ENCODE measurements at regions not wholly inside any gene's neighbourhood (a gene's known extent, or its start where the extent isn't known, plus 50 kb on each side); places are given as distances from the start of the nearest gene placed in this dataset.
A peak's percentile ranks its signal among the peaks of the same experiment; 100 is the strongest.

DNA sequence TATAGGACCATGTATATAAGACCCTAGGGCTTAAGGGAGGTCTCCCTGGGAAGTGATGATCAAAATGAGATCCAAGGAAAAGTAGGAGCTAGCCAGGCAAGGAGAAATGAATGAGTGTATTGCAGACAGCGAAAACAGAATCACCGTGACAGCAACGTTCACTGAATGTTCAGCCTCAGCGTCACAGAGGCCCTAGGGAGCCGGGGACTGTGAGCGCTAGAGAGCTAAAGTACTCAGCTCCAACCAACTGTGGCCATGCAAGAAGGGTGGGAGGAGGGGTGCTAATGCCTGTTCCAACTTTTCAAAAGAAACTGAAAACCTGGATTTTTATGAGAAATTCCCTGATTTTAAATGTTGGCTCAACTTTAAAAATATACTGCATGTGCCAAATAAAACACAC is 105.5 kb upstream of the CCND2 start (continued):
- TF ChIP-seq, protein P1, sequence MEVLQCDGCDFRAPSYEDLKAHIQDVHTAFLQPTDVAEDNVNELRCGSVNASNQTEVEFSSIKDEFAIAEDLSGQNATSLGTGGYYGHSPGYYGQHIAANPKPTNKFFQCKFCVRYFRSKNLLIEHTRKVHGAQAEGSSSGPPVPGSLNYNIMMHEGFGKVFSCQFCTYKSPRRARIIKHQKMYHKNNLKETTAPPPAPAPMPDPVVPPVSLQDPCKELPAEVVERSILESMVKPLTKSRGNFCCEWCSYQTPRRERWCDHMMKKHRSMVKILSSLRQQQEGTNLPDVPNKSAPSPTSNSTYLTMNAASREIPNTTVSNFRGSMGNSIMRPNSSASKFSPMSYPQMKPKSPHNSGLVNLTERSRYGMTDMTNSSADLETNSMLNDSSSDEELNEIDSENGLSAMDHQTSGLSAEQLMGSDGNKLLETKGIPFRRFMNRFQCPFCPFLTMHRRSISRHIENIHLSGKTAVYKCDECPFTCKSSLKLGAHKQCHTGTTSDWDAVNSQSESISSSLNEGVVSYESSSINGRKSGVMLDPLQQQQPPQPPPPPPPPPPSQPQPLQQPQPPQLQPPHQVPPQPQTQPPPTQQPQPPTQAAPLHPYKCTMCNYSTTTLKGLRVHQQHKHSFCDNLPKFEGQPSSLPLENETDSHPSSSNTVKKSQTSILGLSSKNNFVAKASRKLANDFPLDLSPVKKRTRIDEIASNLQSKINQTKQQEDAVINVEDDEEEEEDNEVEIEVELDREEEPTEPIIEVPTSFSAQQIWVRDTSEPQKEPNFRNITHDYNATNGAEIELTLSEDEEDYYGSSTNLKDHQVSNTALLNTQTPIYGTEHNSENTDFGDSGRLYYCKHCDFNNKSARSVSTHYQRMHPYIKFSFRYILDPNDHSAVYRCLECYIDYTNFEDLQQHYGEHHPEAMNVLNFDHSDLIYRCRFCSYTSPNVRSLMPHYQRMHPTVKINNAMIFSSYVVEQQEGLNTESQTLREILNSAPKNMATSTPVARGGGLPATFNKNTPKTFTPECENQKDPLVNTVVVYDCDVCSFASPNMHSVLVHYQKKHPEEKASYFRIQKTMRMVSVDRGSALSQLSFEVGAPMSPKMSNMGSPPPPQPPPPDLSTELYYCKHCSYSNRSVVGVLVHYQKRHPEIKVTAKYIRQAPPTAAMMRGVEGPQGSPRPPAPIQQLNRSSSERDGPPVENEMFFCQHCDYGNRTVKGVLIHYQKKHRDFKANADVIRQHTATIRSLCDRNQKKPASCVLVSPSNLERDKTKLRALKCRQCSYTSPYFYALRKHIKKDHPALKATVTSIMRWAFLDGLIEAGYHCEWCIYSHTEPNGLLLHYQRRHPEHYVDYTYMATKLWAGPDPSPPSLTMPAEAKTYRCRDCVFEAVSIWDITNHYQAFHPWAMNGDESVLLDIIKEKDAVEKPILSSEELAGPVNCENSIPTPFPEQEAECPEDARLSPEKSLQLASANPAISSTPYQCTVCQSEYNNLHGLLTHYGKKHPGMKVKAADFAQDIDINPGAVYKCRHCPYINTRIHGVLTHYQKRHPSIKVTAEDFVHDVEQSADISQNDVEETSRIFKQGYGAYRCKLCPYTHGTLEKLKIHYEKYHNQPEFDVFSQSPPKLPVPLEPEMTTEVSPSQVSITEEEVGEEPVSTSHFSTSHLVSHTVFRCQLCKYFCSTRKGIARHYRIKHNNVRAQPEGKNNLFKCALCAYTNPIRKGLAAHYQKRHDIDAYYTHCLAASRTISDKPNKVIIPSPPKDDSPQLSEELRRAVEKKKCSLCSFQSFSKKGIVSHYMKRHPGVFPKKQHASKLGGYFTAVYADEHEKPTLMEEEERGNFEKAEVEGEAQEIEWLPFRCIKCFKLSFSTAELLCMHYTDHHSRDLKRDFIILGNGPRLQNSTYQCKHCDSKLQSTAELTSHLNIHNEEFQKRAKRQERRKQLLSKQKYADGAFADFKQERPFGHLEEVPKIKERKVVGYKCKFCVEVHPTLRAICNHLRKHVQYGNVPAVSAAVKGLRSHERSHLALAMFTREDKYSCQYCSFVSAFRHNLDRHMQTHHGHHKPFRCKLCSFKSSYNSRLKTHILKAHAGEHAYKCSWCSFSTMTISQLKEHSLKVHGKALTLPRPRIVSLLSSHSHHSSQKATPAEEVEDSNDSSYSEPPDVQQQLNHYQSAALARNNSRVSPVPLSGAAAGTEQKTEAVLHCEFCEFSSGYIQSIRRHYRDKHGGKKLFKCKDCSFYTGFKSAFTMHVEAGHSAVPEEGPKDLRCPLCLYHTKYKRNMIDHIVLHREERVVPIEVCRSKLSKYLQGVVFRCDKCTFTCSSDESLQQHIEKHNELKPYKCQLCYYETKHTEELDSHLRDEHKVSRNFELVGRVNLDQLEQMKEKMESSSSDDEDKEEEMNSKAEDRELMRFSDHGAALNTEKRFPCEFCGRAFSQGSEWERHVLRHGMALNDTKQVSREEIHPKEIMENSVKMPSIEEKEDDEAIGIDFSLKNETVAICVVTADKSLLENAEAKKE (CRISPR knock-in tag; IDR thresholded peaks at IDR 0.05), result no peak
- no peak for TF ChIP-seq JUNB (IDR thresholded peaks at IDR 0.05; ENCODE audit: unreplicated experiment)

DNA sequence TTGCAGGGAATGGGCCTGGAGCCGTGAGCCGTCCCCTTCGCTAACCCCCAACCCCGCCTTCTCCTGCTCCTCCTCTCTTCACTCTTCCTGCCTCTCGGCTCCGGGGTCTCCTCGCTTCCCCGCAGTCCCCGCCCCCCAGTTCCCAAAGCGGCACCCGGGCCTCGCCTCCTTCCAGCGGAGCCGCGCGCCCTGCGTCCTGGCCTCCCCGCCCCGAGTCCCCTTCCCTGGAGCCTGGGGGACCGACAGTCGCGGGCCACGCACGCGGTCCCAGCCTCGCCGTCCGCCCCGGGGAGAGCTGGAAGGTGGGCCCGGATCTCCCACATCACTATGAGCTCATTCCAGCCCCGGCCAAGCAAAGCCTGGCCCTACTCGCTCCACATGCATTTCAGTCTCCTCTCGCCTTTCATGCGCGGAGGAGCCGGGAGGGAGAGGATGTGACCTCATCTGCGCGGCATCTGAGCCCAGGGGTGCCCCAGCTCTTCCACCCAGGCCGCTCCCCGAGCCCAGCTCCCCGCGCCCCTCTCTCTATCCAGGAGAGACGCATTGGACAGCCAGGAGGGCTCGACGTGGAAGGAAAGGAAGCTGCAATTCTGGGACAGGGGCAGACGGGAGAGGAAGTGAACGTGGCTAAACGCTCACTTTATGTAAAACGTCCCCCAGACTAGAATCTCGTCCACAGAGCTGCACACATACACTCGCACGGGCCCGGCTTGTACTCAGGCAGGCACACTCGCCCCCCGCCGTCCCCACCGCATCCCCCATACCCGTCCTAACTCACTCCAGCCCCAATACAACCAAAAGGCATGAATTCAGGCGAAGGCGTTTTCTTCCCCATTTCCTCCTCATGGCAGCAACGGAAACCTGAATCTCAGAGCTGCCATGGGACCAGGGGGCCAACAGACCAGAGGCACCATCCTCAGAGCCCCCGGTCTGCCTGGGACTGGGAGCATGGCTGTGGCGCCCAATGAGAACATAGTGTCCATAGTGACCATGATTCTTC is 108.7 kb upstream of the CCND2 start:
- Mint-ChIP-seq H3K4me1 (peaks cover 32% of the 10 kb centered on the region), H3K4me3 (peak overlapping the region; percentile 70), H3K36me3 (ENCODE audit: low read depth) (no peaks in the 10 kb centered on the region; the same call in 2 of the 3 replicates), H3K27me3 (ENCODE audit: insufficient read depth, low read depth, poor library complexity) (peaks cover 13% of the 10 kb centered on the region), H3K9me3 (peaks cover 6% of the 10 kb centered on the region), H3K27ac (peak overlapping the region; percentile 74)
- TF ChIP-seq STAT1 (IDR thresholded peaks at IDR 0.05; ENCODE audit: unreplicated experiment) (no peak), POLR2AphosphoS5 (IDR thresholded peaks at IDR 0.05; ENCODE audit: low read depth) (peak; percentile 56), CREB1 (CRISPR knock-in tag; IDR thresholded peaks at IDR 0.05; ENCODE audit: low read depth) (peak; percentile 26), ZNF331 (CRISPR knock-in tag; IDR thresholded peaks at IDR 0.05; ENCODE audit: low read depth) (no peak), JUNB (IDR thresholded peaks at IDR 0.05; ENCODE audit: unreplicated experiment) (no peak), EZH2phosphoT487 (IDR thresholded peaks at IDR 0.05; ENCODE audit: unreplicated experiment) (no peak)
- TF ChIP-seq, protein P2, sequence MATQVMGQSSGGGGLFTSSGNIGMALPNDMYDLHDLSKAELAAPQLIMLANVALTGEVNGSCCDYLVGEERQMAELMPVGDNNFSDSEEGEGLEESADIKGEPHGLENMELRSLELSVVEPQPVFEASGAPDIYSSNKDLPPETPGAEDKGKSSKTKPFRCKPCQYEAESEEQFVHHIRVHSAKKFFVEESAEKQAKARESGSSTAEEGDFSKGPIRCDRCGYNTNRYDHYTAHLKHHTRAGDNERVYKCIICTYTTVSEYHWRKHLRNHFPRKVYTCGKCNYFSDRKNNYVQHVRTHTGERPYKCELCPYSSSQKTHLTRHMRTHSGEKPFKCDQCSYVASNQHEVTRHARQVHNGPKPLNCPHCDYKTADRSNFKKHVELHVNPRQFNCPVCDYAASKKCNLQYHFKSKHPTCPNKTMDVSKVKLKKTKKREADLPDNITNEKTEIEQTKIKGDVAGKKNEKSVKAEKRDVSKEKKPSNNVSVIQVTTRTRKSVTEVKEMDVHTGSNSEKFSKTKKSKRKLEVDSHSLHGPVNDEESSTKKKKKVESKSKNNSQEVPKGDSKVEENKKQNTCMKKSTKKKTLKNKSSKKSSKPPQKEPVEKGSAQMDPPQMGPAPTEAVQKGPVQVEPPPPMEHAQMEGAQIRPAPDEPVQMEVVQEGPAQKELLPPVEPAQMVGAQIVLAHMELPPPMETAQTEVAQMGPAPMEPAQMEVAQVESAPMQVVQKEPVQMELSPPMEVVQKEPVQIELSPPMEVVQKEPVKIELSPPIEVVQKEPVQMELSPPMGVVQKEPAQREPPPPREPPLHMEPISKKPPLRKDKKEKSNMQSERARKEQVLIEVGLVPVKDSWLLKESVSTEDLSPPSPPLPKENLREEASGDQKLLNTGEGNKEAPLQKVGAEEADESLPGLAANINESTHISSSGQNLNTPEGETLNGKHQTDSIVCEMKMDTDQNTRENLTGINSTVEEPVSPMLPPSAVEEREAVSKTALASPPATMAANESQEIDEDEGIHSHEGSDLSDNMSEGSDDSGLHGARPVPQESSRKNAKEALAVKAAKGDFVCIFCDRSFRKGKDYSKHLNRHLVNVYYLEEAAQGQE (IDR thresholded peaks at IDR 0.05; ENCODE audit: unreplicated experiment), result no peak
- Histone ChIP-seq H3K27me3 (ENCODE audit: insufficient read depth) (no peaks in the 10 kb centered on the region), H3K4me3 (peak overlapping the region; percentile 66), H3K36me3 (ENCODE audit: insufficient read depth) (no peaks in the 10 kb centered on the region), H3K4me2 (peak overlapping the region; percentile 87), H3K79me2 (replicated peaks; ENCODE audit: insufficient read depth) (no peaks in the 10 kb centered on the region), H4K20me1 (replicated peaks; ENCODE audit: insufficient read depth) (no peaks in the 10 kb centered on the region), H3F3A (replicated peaks; ENCODE audit: low read depth) (0 out of 2 replicates have a peak, but pooled peaks cover 7% of the 10 kb centered on the region), H3K27ac (ENCODE audit: low read depth) (peak overlapping the region; percentile 92), H3K9me2 (ENCODE audit: insufficient read depth) (peaks cover 8% of the 10 kb centered on the region; the same call in 1 of the 2 replicates), H3K4me1 (ENCODE audit: insufficient read depth) (peaks cover 33% of the 10 kb centered on the region), H2AFZ (peak overlapping the region; percentile 96)
- DNase-seq (ENCODE audit: low spot score) (peak; percentile 83), ATAC-seq (peak; percentile 90)

All from GM23338 (cell line).